ENCODE measurements at regions not wholly inside any gene's neighbourhood (a gene's known extent, or its start where the extent isn't known, plus 50 kb on each side); places are given as distances from the start of the nearest gene placed in this dataset.

GRCh38 chr6:148287623-148288333 lies 54.9 kb upstream of the SASH1 start:
- TF ChIP-seq YY1 (IDR thresholded peaks at IDR 0.05; ENCODE audit: insufficient read depth, insufficient read length): no peak
- TF ChIP-seq ZNF274 (IDR thresholded peaks at IDR 0.05; ENCODE audit: low read depth, low read length): no peak

Data from NT2/D1 (cell line).